ENCODE measurements at regions not wholly inside any gene's neighbourhood (a gene's known extent, or its start where the extent isn't known, plus 50 kb on each side); places are given as distances from the start of the nearest gene placed in this dataset.

DNA sequence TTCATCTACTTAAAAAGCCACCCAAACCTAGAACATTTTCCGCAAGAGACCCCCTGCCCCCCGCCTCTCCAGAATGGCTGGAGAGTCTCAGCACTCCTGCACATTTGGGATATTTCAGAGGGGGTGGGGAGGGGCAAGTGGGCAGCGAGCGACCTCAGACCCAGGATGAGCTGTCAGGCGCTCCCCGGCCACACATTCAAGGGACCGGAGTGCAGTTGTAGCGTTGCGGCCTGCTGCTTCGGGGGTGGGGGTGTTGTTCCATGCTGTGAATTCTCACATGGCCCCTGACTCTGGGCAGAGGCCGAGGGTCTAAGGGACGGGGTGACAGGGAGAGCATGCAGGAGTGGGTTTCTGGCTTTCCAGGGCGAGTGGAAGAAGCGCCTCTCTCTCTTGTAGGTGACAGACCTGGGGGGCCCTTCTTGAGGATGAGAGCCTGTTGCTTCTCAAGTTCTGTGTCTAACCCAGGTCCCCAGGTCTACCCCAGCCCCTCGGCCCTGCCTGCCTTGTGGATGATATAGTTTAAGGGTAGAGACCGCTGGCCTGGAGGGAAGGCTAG lies 231.2 kb downstream of the SEC14L1 start:
- TF ChIP-seq, protein P1, sequence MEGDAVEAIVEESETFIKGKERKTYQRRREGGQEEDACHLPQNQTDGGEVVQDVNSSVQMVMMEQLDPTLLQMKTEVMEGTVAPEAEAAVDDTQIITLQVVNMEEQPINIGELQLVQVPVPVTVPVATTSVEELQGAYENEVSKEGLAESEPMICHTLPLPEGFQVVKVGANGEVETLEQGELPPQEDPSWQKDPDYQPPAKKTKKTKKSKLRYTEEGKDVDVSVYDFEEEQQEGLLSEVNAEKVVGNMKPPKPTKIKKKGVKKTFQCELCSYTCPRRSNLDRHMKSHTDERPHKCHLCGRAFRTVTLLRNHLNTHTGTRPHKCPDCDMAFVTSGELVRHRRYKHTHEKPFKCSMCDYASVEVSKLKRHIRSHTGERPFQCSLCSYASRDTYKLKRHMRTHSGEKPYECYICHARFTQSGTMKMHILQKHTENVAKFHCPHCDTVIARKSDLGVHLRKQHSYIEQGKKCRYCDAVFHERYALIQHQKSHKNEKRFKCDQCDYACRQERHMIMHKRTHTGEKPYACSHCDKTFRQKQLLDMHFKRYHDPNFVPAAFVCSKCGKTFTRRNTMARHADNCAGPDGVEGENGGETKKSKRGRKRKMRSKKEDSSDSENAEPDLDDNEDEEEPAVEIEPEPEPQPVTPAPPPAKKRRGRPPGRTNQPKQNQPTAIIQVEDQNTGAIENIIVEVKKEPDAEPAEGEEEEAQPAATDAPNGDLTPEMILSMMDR (IDR thresholded peaks at IDR 0.05; ENCODE audit: insufficient read depth, low read length, poor library complexity, severe bottlenecking) = no peak
- Histone ChIP-seq H3K36me3 (ENCODE audit: control insufficient read depth, insufficient read depth, low read length) (no peaks in the 10 kb centered on the region), H3K4me3 (replicated peaks; ENCODE audit: low read depth, low read length) (no peak overlapping the region), H3K27me3 (replicated peaks; ENCODE audit: control insufficient read depth, insufficient read depth, low read length) (no peaks in the 10 kb centered on the region)
- no peak for DNase-seq (ENCODE audit: extremely low read depth, insufficient read length)

DNA sequence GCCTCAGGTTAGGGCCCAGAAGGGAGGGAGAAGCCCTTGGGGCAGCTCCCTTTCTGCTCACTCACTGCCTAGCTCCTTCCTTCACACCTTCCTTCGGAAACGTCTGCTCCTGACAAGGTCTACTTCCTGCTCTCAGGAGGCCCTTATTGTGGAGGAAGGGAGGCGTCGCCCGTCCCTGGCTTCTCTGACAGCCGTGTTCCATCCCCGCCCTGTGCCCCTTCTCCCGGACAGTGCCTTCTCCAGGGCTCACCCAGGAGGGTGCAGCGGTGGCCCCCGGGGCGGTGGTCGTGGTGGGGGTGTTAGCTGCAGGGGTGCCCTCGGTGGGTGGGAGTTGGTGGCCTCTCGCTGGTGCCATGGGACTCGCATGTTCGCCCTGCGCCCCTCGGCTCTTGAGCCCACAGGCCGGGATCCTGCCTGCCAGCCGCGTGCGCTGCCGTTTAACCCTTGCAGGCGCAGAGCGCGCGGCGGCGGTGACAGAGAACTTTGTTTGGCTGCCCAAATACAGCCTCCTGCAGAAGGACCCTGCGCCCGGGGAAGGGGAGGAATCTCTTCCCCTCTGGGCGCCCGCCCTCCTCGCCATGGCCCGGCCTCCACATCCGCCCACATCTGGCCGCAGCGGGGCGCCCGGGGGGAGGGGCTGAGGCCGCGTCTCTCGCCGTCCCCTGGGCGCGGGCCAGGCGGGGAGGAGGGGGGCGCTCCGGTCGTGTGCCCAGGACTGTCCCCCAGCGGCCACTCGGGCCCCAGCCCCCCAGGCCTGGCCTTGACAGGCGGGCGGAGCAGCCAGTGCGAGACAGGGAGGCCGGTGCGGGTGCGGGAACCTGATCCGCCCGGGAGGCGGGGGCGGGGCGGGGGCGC lies 231.9 kb downstream of the SEC14L1 start:
- Histone ChIP-seq H3K36me3 (ENCODE audit: control insufficient read depth, insufficient read depth, low read length) (no peaks in the 10 kb centered on the region), H3K4me3 (replicated peaks; ENCODE audit: low read depth, low read length) (peak overlapping the region; percentile 63), H3K27me3 (replicated peaks; ENCODE audit: control insufficient read depth, insufficient read depth, low read length) (no peaks in the 10 kb centered on the region)
- DNase-seq (ENCODE audit: extremely low read depth, insufficient read length) = peak; percentile 63
- TF ChIP-seq, protein P1 (IDR thresholded peaks at IDR 0.05; ENCODE audit: insufficient read depth, low read length, poor library complexity, severe bottlenecking) = no peak

DNA sequence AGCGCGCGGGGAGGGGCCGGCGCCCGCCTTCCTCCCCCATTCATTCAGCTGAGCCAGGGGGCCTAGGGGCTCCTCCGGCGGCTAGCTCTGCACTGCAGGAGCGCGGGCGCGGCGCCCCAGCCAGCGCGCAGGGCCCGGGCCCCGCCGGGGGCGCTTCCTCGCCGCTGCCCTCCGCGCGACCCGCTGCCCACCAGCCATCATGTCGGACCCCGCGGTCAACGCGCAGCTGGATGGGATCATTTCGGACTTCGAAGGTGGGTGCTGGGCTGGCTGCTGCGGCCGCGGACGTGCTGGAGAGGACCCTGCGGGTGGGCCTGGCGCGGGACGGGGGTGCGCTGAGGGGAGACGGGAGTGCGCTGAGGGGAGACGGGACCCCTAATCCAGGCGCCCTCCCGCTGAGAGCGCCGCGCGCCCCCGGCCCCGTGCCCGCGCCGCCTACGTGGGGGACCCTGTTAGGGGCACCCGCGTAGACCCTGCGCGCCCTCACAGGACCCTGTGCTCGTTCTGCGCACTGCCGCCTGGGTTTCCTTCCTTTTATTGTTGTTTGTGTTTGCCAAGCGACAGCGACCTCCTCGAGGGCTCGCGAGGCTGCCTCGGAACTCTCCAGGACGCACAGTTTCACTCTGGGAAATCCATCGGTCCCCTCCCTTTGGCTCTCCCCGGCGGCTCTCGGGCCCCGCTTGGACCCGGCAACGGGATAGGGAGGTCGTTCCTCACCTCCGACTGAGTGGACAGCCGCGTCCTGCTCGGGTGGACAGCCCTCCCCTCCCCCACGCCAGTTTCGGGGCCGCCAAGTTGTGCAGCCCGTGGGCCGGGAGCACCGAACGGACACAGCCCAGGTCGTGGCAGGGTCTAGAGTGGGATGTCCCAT lies 232.8 kb downstream of the SEC14L1 start:
- peak overlapping the region; percentile 63 for H3K4me3 ChIP-seq (replicated peaks; ENCODE audit: low read depth, low read length)
- no peak for DNase-seq (ENCODE audit: extremely low read depth, insufficient read length)
- H3K27me3 ChIP-seq (replicated peaks; ENCODE audit: control insufficient read depth, insufficient read depth, low read length) = no peaks in the 10 kb centered on the region
- TF ChIP-seq, protein P1 (IDR thresholded peaks at IDR 0.05; ENCODE audit: insufficient read depth, low read length, poor library complexity, severe bottlenecking) = no peak
- H3K36me3 ChIP-seq (ENCODE audit: control insufficient read depth, insufficient read depth, low read length) = no peaks in the 10 kb centered on the region

DNA sequence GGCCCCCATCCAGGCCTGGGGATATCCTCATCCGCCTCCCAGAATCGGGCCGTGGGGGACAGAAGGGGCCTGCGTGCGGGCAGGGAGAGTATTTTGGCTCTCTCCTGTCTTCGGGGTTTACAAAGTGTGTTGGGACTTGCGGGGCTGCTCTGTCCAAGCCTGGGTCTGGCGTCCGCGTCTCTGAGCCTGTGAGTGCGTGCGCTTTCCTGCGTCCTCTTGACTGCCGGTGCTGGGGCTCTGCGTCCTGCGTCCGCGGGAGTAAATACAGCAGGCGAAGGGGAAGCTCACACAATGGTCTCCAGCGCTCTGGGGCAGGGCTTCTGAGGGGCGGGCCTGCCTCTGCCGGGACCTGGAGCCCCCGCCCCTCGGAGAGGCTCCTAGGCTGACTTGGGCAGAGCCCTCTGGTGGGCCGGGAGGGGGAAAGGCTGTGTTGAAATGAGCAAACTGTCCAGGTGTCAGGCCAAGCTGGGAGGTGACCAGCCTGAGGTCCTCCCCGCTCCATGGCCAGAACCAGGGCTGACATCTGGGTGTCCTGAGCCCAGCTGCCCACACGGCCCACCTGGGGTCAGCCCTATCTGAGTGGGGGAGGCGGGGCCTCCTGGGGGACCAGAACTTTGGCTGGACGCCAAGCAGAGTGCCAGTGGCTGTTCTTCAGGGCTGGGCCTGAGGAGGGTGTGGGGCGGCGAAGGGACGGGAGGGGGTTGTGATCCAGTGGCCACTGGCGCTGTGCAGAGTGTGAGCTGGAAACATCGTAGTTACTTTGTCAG lies 233.6 kb downstream of the SEC14L1 start:
- Histone ChIP-seq H3K36me3 (ENCODE audit: control insufficient read depth, insufficient read depth, low read length) (no peaks in the 10 kb centered on the region), H3K4me3 (replicated peaks; ENCODE audit: low read depth, low read length) (peak overlapping the region; percentile 63), H3K27me3 (replicated peaks; ENCODE audit: control insufficient read depth, insufficient read depth, low read length) (no peaks in the 10 kb centered on the region)
- DNase-seq (ENCODE audit: extremely low read depth, insufficient read length) = peak; percentile 48
- TF ChIP-seq, protein P1 (IDR thresholded peaks at IDR 0.05; ENCODE audit: insufficient read depth, low read length, poor library complexity, severe bottlenecking) = no peak

All from GM06990 (cell line).